Muscle of arm (tissue), 1 donor: ENCODE measurements at regions not wholly inside any gene's neighbourhood (a gene's known extent, or its start where the extent isn't known, plus 50 kb on each side); places are given as distances from the start of the nearest gene placed in this dataset.
"Not testable (repeated sequence)": the region's sequence is repeated elsewhere in the genome, so short reads cannot be mapped to it uniquely, and the experiment has no call there.

Source experiments
- DNase-seq: peaks from one replicate; pipeline ENCODE4 v3.0.0-alpha.2; 2013

- DNase-seq, result no peak
Observed at GRCh38 chr6:11409371-11409770, 128.2 kb upstream of the TMEM170B start.

- no peak for DNase-seq
Observed at GRCh38 chr6:11407414-11407813, 130.1 kb upstream of the TMEM170B start.

GRCh38 chr6:11404838-11405237, 132.7 kb upstream of the TMEM170B start:
- no peak for DNase-seq

GRCh38 chr6:11404081-11404480, 133.5 kb upstream of the TMEM170B start:
- DNase-seq, result no peak

- DNase-seq, result no peak
Observed at GRCh38 chr6:11403035-11403601, 134.4 kb upstream of the TMEM170B start.

- DNase-seq, result not testable (repeated sequence)
Observed at GRCh38 chr6:11402581-11402980, 135.0 kb upstream of the TMEM170B start.

- not testable (repeated sequence) for DNase-seq
Observed at GRCh38 chr6:11401954-11402353, 135.6 kb upstream of the TMEM170B start.

- DNase-seq, result no peak
Observed at GRCh38 chr6:11398451-11399326, 138.9 kb upstream of the TMEM170B start.

GRCh38 chr6:11397622-11398450, 139.7 kb upstream of the TMEM170B start:
- no peak for DNase-seq

- DNase-seq, result no peak
Observed at GRCh38 chr6:11396860-11397259, 140.7 kb upstream of the TMEM170B start.

- DNase-seq, result no peak
Observed at GRCh38 chr6:11393713-11394627, 143.6 kb upstream of the TMEM170B start.

GRCh38 chr6:11392778-11393507, 144.6 kb upstream of the TMEM170B start:
- DNase-seq, result no peak

- no peak for DNase-seq
Observed at GRCh38 chr6:11391934-11392777, 145.4 kb upstream of the TMEM170B start.

- DNase-seq, result no peak
Observed at GRCh38 chr6:11389977-11390376, 147.6 kb upstream of the TMEM170B start.

- no peak for DNase-seq
Observed at GRCh38 chr6:11388983-11389944, 148.3 kb upstream of the TMEM170B start.

GRCh38 chr6:11387707-11388430, 149.7 kb upstream of the TMEM170B start:
- DNase-seq, result no peak

- no peak for DNase-seq
Observed at GRCh38 chr6:11386726-11387125, 150.8 kb upstream of the TMEM170B start.

- DNase-seq, result no peak
Observed at GRCh38 chr6:11386323-11386722, 151.2 kb upstream of the TMEM170B start.
